Endothelial cell of umbilical vein (primary cell): ENCODE measurements at regions not wholly inside any gene's neighbourhood (a gene's known extent, or its start where the extent isn't known, plus 50 kb on each side); places are given as distances from the start of the nearest gene placed in this dataset.
"Not testable (repeated sequence)": the region's sequence is repeated elsewhere in the genome, so short reads cannot be mapped to it uniquely, and the experiment has no call there.

Experiments
- BruUV-seq: library from RNA; stranded (reverse); fragments of 400-500 nt; replicated peaks from 2 replicates; lab custom pipeline; 2021; lab: Mats Ljungman, UMichigan
- CTCF ChIA-PET: fragments of 300-600, 350-600 bp; sonication (Branson Sonifier 250); formaldehyde crosslinking; loops from one replicate; lab custom pipeline; 2021; ENCODE audit warnings: antibody characterized with exemption, inconsistent platforms; lab: Charles Lee
- POLR2A ChIA-PET: fragments of 300-600, 350-600 bp; sonication (Branson Sonifier 250); formaldehyde crosslinking; loops from one replicate; lab custom pipeline; 2021; ENCODE audit warnings: antibody characterized with exemption, inconsistent platforms; lab: Charles Lee
- DNase-seq: peaks from one replicate; pipeline ENCODE4 v3.0.0-alpha.2; 2011; ENCODE audit warnings: low read depth, low spot score
- FAIRE-seq: peaks from 2 replicates; lab custom pipeline; 2011; peaks lifted over from hg19 to GRCh38; lab: Jason Lieb, UNC
- H2AFZ ChIP-seq: 2 replicates; pipeline ENCODE4 v1.6.0; 2012; ENCODE audit warnings: low read depth, low read length, control low read depth, inconsistent platforms
- H3K27ac ChIP-seq: 2 replicates; pipeline ENCODE4 v1.5.1; 2011; ENCODE audit warnings: low read depth, mild to moderate bottlenecking, control low read depth, low read length, moderate library complexity; ENCODE audit not compliant: insufficient read depth
- H3K27me3 ChIP-seq, 2 experiments: 2 replicates each; pipeline versions ENCODE4 v1.6.0 to v1.6.1; 2011; ENCODE audit warnings: low read length in 2 of 2, mixed read lengths in 1 of 2; ENCODE audit not compliant: control insufficient read depth in 2 of 2, insufficient read depth in 2 of 2
- H3K36me3 ChIP-seq, 2 experiments: 2 replicates in 1 of 2; 3 replicates in 1 of 2; pipeline ENCODE4 v1.5.1; 2011; ENCODE audit warnings: low read length in 2 of 2, mild to moderate bottlenecking in 1 of 2, moderate library complexity in 1 of 2; ENCODE audit not compliant: control insufficient read depth in 2 of 2, insufficient read depth in 2 of 2; ENCODE audit errors: extremely low read depth in 1 of 2
- H3K4me1 ChIP-seq: 3 replicates; pipeline ENCODE4 v1.5.1; 2011; ENCODE audit warnings: mild to moderate bottlenecking, low read length; ENCODE audit not compliant: control insufficient read depth, insufficient read depth; ENCODE audit errors: extremely low read depth
- H3K4me2 ChIP-seq: 2 replicates; pipeline ENCODE4 v1.6.1; 2011; ENCODE audit warnings: low read length, control low read depth, mixed read lengths; ENCODE audit not compliant: insufficient read depth
- H3K4me3 ChIP-seq, 3 experiments: fragments of 200-600 bp in 1 of 3; sonication (generic), shearing (Covaris generic) in 1 of 3; replicated peaks in 1 of 3; 2 replicates each; pipeline ENCODE4 v1.5.1; 2011 to 2016; ENCODE audit warnings: control low read depth in 3 of 3, low read length in 3 of 3, mild to moderate bottlenecking in 2 of 3, inconsistent platforms in 1 of 3, low read depth in 1 of 3, moderate library complexity in 1 of 3; ENCODE audit not compliant: insufficient read depth in 1 of 3
- H3K79me2 ChIP-seq: 2 replicates; pipeline ENCODE4 v1.6.0; 2012; ENCODE audit warnings: low read length, inconsistent platforms; ENCODE audit not compliant: control insufficient read depth, insufficient read depth
- H3K9ac ChIP-seq: replicated peaks from 2 replicates; pipeline ENCODE3; 2011; ENCODE audit warnings: low read length, control low read depth; ENCODE audit not compliant: insufficient read depth; ENCODE audit errors: extremely low read depth
- H3K9me1 ChIP-seq: replicated peaks from 3 replicates; pipeline ENCODE4 v1.6.0; 2011; ENCODE audit warnings: mild to moderate bottlenecking, low read length; ENCODE audit not compliant: control insufficient read depth, insufficient read depth; ENCODE audit errors: extremely low read depth
- H3K9me3 ChIP-seq: replicated peaks from 2 replicates; pipeline ENCODE4 v1.5.1; 2012; ENCODE audit warnings: low read length, inconsistent platforms; ENCODE audit not compliant: control insufficient read depth, insufficient read depth
- H4K20me1 ChIP-seq: replicated peaks from 2 replicates; pipeline ENCODE3; 2011; ENCODE audit warnings: mild to moderate bottlenecking, low read length; ENCODE audit not compliant: control insufficient read depth, insufficient read depth; ENCODE audit errors: extremely low read depth
- EZH2 ChIP-seq: IDR thresholded peaks from 2 replicates; pipeline ENCODE4 v1.6.1; 2012; ENCODE audit warnings: borderline replicate concordance, low read depth, mild to moderate bottlenecking, moderate library complexity, low read length, inconsistent platforms; ENCODE audit not compliant: severe bottlenecking
- FOS ChIP-seq: IDR thresholded peaks from 2 replicates; pipeline ENCODE4 v1.6.1; 2011; ENCODE audit warnings: mild to moderate bottlenecking, low read length, moderate library complexity, borderline replicate concordance; ENCODE audit not compliant: insufficient read depth
- GATA2 ChIP-seq: IDR thresholded peaks from 2 replicates; pipeline ENCODE4 v1.7.0; 2011; ENCODE audit warnings: low read depth, mild to moderate bottlenecking, moderate library complexity, mixed read lengths, low read length; ENCODE audit not compliant: insufficient read length, insufficient read depth
- JUN ChIP-seq: IDR thresholded peaks from 2 replicates; pipeline ENCODE4 v1.6.1; 2011; ENCODE audit warnings: borderline replicate concordance, low read depth; ENCODE audit not compliant: insufficient read length, insufficient read depth
- MYC ChIP-seq: IDR thresholded peaks from one replicate; pipeline ENCODE4 v1.6.1; 2011; ENCODE audit warnings: mild to moderate bottlenecking, low read depth, low read length
- POLR2A ChIP-seq: IDR thresholded peaks from 2 replicates; pipeline ENCODE4 v1.6.1; 2012; ENCODE audit warnings: low read depth, mild to moderate bottlenecking, control low read depth, low read length
- POLR2AphosphoS5 ChIP-seq: IDR thresholded peaks from 2 replicates; pipeline ENCODE4 v1.6.1; 2012; ENCODE audit warnings: low read depth, mild to moderate bottlenecking, control low read depth, low read length, moderate library complexity; ENCODE audit not compliant: insufficient read depth
- dilution Hi-C: fragments of 300-500 bp; cut with MboI; formaldehyde crosslinking; loops from one replicate; pipeline ENCODE4 v1.15.0; 2019; ENCODE audit warnings: low sequenced_read_pairs; ENCODE audit not compliant: extremely low pct_ligation_motif_present
- intact Hi-C: fragments of 100-400 bp; cut with micrococcal nuclease; formaldehyde crosslinking; loops from one replicate; pipeline ENCODE4 v1.10.0; 2022
- TF ChIP-seq, protein P1 (sequence below): IDR thresholded peaks from 2 replicates; pipeline ENCODE4 v1.6.1; 2011; ENCODE audit not compliant: insufficient read depth, insufficient read length
- TF ChIP-seq, protein P2 (sequence below), 2 donors: IDR thresholded peaks; 1 replicate in 1 of 2; 2 replicates in 1 of 2; pipeline ENCODE4 v1.5.1; 2011; ENCODE audit warnings: low read length in 2 of 2, mild to moderate bottlenecking in 2 of 2, moderate library complexity in 2 of 2, control low read depth in 1 of 2, inconsistent platforms in 1 of 2, low read depth in 1 of 2; ENCODE audit not compliant: insufficient read depth in 1 of 2; ENCODE audit errors: extremely low read depth in 1 of 2

GRCh38 chr6:58113960-58114359 is 796.5 kb downstream of the PRIM2 start:
- POLR2A ChIA-PET: no interaction called here
- BruUV-seq: no TSS peak
- H3K9me3 ChIP-seq: no peaks in the 10 kb centered on the region
- no peaks in the 10 kb centered on the region for H3K9me1 ChIP-seq
- no peak overlapping the region for H3K27ac ChIP-seq
- DNase-seq (no peak), FAIRE-seq (no peak)
- H3K9ac ChIP-seq: no peak overlapping the region
- H2AFZ ChIP-seq: no peak overlapping the region
- H3K4me2 ChIP-seq: no peak overlapping the region
- intact Hi-C loops (no loop called here), dilution Hi-C loops (no loop called here)
- CTCF ChIA-PET: no interaction called here
- no peaks in the 10 kb centered on the region for H3K36me3 ChIP-seq
- H3K79me2 ChIP-seq: no peaks in the 10 kb centered on the region
- H3K4me1 ChIP-seq: no peaks in the 10 kb centered on the region
- TF ChIP-seq POLR2A (no peak), POLR2AphosphoS5 (no peak), FOS (no peak), MYC (no peak), GATA2 (no peak), EZH2 (no peak), JUN (no peak)
- TF ChIP-seq, protein P1, sequence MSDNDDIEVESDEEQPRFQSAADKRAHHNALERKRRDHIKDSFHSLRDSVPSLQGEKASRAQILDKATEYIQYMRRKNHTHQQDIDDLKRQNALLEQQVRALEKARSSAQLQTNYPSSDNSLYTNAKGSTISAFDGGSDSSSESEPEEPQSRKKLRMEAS: no peak
- TF ChIP-seq, protein P2, sequence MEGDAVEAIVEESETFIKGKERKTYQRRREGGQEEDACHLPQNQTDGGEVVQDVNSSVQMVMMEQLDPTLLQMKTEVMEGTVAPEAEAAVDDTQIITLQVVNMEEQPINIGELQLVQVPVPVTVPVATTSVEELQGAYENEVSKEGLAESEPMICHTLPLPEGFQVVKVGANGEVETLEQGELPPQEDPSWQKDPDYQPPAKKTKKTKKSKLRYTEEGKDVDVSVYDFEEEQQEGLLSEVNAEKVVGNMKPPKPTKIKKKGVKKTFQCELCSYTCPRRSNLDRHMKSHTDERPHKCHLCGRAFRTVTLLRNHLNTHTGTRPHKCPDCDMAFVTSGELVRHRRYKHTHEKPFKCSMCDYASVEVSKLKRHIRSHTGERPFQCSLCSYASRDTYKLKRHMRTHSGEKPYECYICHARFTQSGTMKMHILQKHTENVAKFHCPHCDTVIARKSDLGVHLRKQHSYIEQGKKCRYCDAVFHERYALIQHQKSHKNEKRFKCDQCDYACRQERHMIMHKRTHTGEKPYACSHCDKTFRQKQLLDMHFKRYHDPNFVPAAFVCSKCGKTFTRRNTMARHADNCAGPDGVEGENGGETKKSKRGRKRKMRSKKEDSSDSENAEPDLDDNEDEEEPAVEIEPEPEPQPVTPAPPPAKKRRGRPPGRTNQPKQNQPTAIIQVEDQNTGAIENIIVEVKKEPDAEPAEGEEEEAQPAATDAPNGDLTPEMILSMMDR (IDR thresholded peaks at IDR 0.05; ENCODE audit: extremely low read depth in 1 of 2, insufficient read depth in 1 of 2, low read depth in 1 of 2, low read length in 2 of 2): no peak
- no peak overlapping the region for H3K4me3 ChIP-seq
- no peaks in the 10 kb centered on the region for H3K27me3 ChIP-seq
- no peaks in the 10 kb centered on the region for H4K20me1 ChIP-seq

DNA sequence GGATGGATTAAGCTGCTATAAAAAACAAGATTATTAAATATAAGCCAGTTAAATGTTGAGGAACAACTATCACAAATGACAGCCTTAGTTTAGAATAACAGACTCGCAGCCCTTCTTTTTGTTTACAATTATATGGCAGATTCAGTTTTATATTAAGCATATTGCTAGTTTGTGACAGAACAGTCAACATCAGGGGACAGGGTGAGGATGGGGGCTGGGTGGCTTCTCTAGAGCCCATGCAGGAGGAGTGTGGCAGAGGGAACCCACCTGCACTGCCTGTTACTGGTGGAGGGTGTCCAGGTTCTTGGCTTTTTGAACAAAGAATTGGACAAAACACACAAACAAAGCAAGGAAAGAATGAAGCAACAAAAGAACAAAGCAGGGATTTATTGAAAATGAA is 799.7 kb downstream of the PRIM2 start:
- H3K27me3 ChIP-seq, H3K4me3 ChIP-seq, H4K20me1 ChIP-seq, dilution Hi-C loops, H3K9me3 ChIP-seq, CTCF ChIA-PET, H3K4me2 ChIP-seq, POLR2A ChIA-PET, H3K9ac ChIP-seq, FAIRE-seq, DNase-seq, intact Hi-C loops, H3K4me1 ChIP-seq, H3K9me1 ChIP-seq, H3K36me3 ChIP-seq, H2AFZ ChIP-seq, H3K79me2 ChIP-seq, H3K27ac ChIP-seq, BruUV-seq: not testable (repeated sequence)

DNA sequence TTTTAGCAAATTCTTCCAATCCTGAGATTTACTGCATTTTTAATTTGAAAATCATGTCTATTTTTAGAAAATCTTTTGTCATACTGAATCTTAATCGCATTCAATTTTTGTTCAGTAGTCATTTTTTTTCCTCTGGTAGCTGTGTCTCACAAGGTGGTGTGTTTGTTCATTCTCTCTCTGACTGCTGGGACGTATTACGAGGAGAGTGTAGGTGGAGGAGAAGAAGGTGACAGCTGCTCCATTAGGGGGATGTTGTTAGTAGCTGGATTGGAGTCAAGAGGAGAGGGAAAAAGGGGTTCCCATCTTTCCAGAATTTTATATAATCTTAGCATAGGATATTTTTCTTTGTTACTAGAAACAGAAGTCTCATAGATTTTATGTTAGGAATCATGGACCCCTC is 804.2 kb downstream of the PRIM2 start:
- BruUV-seq, H2AFZ ChIP-seq, dilution Hi-C loops, H3K9me3 ChIP-seq, H3K4me1 ChIP-seq, H4K20me1 ChIP-seq, H3K9me1 ChIP-seq, H3K27ac ChIP-seq, H3K27me3 ChIP-seq, H3K9ac ChIP-seq, H3K4me3 ChIP-seq, DNase-seq, H3K4me2 ChIP-seq, FAIRE-seq, intact Hi-C loops, CTCF ChIA-PET, H3K79me2 ChIP-seq, H3K36me3 ChIP-seq, POLR2A ChIA-PET: not testable (repeated sequence)
